ENCODE measurements at regions not wholly inside any gene's neighbourhood (a gene's known extent, or its start where the extent isn't known, plus 50 kb on each side); places are given as distances from the start of the nearest gene placed in this dataset.

DNA sequence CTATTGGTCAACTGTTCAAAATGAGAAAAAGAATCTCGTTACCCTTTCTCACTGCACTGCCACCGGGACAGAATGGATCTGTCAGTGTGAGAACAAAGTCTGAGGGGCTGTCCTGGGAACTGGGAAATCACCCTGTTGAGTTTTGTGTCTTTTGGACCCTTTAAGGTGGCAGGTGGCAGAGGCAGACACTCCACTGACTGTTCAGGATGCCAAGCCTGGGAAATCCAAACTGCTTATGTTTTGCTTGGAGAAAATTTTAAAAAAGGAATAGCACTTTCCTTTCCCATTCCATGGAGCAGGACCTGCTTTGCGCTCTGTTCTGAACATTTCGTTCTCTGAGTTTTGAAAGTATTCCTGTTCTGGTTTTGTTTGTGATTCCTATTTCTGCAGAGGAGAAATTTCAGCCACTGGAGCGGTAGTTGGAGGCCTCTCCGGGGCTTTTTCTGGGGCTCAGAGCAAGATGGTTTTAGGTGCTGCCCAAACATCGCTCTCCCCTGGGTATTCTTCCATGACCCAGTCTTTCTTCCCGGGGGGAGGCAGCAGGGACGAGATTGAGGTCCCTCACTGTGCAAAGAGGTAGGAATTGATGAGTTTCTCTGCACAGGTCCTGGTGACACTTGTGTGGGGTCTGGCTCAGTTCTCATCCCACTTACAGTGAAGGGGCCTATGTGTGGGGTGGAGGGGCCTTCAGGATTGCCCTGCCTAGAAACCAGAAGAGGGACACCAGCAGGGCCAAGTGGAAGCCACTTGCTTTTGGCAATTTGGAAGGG is 138.5 kb upstream of the SYT13 start:
- Mint-ChIP-seq H3K9me3 (ENCODE audit: unreplicated experiment) (no peaks in the 10 kb centered on the region), H3K4me1 (ENCODE audit: unreplicated experiment) (peaks cover 6% of the 10 kb centered on the region), H3K27me3 (ENCODE audit: unreplicated experiment) (peaks cover 14% of the 10 kb centered on the region), H3K36me3 (ENCODE audit: low read depth, unreplicated experiment) (no peaks in the 10 kb centered on the region), H3K4me3 (ENCODE audit: unreplicated experiment) (no peak overlapping the region), H3K27ac (ENCODE audit: unreplicated experiment) (no peak overlapping the region)
- no peak for DNase-seq (ENCODE audit: low spot score)
- TF ChIP-seq, protein P1, sequence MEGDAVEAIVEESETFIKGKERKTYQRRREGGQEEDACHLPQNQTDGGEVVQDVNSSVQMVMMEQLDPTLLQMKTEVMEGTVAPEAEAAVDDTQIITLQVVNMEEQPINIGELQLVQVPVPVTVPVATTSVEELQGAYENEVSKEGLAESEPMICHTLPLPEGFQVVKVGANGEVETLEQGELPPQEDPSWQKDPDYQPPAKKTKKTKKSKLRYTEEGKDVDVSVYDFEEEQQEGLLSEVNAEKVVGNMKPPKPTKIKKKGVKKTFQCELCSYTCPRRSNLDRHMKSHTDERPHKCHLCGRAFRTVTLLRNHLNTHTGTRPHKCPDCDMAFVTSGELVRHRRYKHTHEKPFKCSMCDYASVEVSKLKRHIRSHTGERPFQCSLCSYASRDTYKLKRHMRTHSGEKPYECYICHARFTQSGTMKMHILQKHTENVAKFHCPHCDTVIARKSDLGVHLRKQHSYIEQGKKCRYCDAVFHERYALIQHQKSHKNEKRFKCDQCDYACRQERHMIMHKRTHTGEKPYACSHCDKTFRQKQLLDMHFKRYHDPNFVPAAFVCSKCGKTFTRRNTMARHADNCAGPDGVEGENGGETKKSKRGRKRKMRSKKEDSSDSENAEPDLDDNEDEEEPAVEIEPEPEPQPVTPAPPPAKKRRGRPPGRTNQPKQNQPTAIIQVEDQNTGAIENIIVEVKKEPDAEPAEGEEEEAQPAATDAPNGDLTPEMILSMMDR (IDR thresholded peaks at IDR 0.05; ENCODE audit: unreplicated experiment): no peak

DNA sequence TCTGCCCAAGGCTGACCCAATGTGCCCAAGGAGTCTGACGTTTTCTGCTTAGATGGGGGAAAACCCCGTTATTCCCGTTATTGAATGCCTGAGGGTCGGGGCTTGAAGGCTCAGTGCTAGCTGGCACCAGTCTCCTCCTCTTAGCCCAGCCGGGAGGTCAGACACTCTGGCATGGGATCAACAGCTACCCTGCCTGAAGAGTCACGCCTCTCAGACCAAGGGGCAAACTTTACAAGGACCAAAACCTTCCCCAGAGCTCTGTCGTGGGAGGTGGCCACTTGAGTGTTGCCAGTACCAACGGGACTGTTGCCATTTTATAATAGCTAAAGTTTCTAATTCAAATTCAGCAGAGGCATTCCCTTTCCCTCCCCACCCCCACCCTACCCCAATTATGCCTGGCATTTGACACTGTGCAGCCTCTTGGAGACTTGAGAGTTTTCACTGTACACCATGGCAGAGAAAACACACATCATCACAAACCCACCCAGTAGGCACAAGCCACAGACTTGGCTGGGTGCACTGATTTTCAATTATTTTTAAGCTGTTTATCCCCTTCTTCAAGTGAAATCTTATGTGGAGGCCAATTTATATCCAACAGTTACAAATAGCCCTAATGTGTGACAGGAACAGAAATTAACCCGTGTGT is 137.5 kb upstream of the SYT13 start:
- TF ChIP-seq, protein P1 (IDR thresholded peaks at IDR 0.05; ENCODE audit: unreplicated experiment): no peak
- no peak for DNase-seq (ENCODE audit: low spot score)
- no peaks in the 10 kb centered on the region for H3K36me3 Mint-ChIP-seq (ENCODE audit: low read depth, unreplicated experiment)
- no peak overlapping the region for H3K27ac Mint-ChIP-seq (ENCODE audit: unreplicated experiment)
- H3K9me3 Mint-ChIP-seq (ENCODE audit: unreplicated experiment): no peaks in the 10 kb centered on the region
- H3K27me3 Mint-ChIP-seq (ENCODE audit: unreplicated experiment): peaks cover 14% of the 10 kb centered on the region
- no peak overlapping the region for H3K4me3 Mint-ChIP-seq (ENCODE audit: unreplicated experiment)
- H3K4me1 Mint-ChIP-seq (ENCODE audit: unreplicated experiment): peaks cover 6% of the 10 kb centered on the region

DNA sequence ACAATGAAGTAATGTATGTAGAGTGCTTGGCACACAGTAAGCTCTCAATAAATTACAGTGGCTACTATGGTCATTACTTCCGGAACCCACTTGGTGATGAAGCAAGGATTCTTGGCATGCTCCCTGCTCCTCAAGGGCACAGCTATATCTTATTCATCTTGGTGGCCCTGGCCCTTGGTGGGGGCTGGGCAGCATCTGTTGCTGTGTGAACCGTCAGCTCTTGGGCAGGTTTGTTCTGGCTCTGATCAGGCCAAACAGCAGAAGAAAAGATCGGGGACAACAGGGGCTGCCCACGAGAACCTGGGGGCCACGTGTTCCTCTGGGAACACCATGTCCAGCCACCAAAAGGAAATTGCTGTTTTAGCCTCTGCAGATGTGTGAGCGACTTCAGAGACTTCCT is 136.9 kb upstream of the SYT13 start:
- TF ChIP-seq, protein P1 (IDR thresholded peaks at IDR 0.05; ENCODE audit: unreplicated experiment): no peak
- Mint-ChIP-seq H3K4me3 (ENCODE audit: unreplicated experiment) (no peak overlapping the region), H3K27me3 (ENCODE audit: unreplicated experiment) (peaks cover 14% of the 10 kb centered on the region), H3K36me3 (ENCODE audit: low read depth, unreplicated experiment) (no peaks in the 10 kb centered on the region), H3K27ac (ENCODE audit: unreplicated experiment) (no peak overlapping the region), H3K9me3 (ENCODE audit: unreplicated experiment) (no peaks in the 10 kb centered on the region), H3K4me1 (ENCODE audit: unreplicated experiment) (peaks cover 6% of the 10 kb centered on the region)
- DNase-seq (ENCODE audit: low spot score): no peak

DNA sequence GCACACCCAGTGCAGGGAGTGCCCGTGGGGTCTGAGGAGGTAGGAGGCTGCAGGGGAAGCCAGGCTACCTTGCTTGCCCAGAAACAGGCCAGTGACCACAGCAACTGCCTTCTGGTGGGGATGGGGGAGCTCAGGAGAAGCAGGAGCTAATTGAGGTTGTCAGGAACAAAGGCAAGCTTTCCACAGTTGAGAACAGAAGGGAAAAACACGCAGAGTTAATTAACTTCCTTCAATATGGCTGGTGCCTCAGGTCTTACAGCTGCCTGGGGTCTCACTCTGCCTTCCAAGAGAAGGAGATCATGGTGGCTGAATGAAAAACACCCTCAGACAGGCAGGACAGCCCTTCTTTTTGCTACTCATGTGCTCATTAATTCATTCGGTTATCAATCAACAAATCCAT is 127.9 kb upstream of the SYT13 start:
- Mint-ChIP-seq H3K27ac (ENCODE audit: unreplicated experiment) (no peak overlapping the region), H3K4me3 (ENCODE audit: unreplicated experiment) (no peak overlapping the region), H3K4me1 (ENCODE audit: unreplicated experiment) (peaks cover 42% of the 10 kb centered on the region), H3K9me3 (ENCODE audit: unreplicated experiment) (no peaks in the 10 kb centered on the region), H3K27me3 (ENCODE audit: unreplicated experiment) (peaks cover 5% of the 10 kb centered on the region), H3K36me3 (ENCODE audit: low read depth, unreplicated experiment) (no peaks in the 10 kb centered on the region)
- TF ChIP-seq, protein P1 (IDR thresholded peaks at IDR 0.05; ENCODE audit: unreplicated experiment): no peak
- DNase-seq (ENCODE audit: low spot score): no peak
